Ovary (tissue), 7 donors: ENCODE measurements at regions not wholly inside any gene's neighbourhood (a gene's known extent, or its start where the extent isn't known, plus 50 kb on each side); places are given as distances from the start of the nearest gene placed in this dataset.
"Not testable (repeated sequence)": the region's sequence is repeated elsewhere in the genome, so short reads cannot be mapped to it uniquely, and the experiment has no call there.

Experiments
- DNase-seq, 5 donors: peaks; one replicate each; pipeline ENCODE4 v3.0.0-alpha.2; 2019 to 2020
- H3K27ac ChIP-seq, 2 donors: fragments of 200-600 bp; one replicate each; pipeline versions ENCODE4 v1.5.1 to v1.8.0; 2019 to 2022
- H3K27me3 ChIP-seq: fragments of 200-600 bp; one replicate; pipeline ENCODE4 v1.8.0; 2022
- H3K36me3 ChIP-seq: fragments of 200-600 bp; sonication (generic); one replicate; pipeline ENCODE4 v1.5.1; 2019
- H3K4me1 ChIP-seq: one replicate; pipeline ENCODE4 v1.8.1; 2013; ENCODE audit warnings: mild to moderate bottlenecking, moderate library complexity; ENCODE audit not compliant: insufficient read depth
- H3K4me3 ChIP-seq: fragments of 200-600 bp; sonication (generic); one replicate; pipeline ENCODE4 v1.5.1; 2017
- H3K9me3 ChIP-seq, 2 donors: fragments of 200-600 bp in 1 of 2; sonication (generic) in 1 of 2; one replicate each; pipeline versions ENCODE4 v1.5.1 to v1.8.1; 2013 to 2019; ENCODE audit warnings: mild to moderate bottlenecking in 1 of 2, moderate library complexity in 1 of 2
- CTCF ChIP-seq, 3 donors: fragments of 450-650 bp in 2 of 3; fragments of 200-600 bp in 1 of 3; IDR thresholded peaks; one replicate each; pipeline versions ENCODE4 v1.5.1 to v1.8.0; 2016 to 2022; ENCODE audit warnings: antibody characterized with exemption in 3 of 3, mild to moderate bottlenecking in 1 of 3
- EP300 ChIP-seq: sonication (generic); formaldehyde crosslinking; IDR thresholded peaks from one replicate; pipeline ENCODE4 v1.6.1; 2017; ENCODE audit warnings: antibody characterized with exemption
- POLR2A ChIP-seq: fragments of 450-650 bp; IDR thresholded peaks from one replicate; pipeline ENCODE4 v1.6.1; 2017; ENCODE audit warnings: antibody characterized with exemption, mild to moderate bottlenecking, moderate library complexity
- WGBS, 3 donors: extraction: QIAGEN DNeasy Blood & Tissue Kit in 1 of 3; methylation state at CpG; one replicate each; pipeline versions ENCODE4 v1.1.5 to v1.1.7; 2013 to 2017; 5-methylcytosine and 5-hydroxymethylcytosine counted together
- intact Hi-C, 4 donors: fragments of 100-400 bp; cut with DNase I; formaldehyde crosslinking; loops; one replicate each; pipeline versions ENCODE4 v1.11.0 to v1.15.1; 2022 to 2023
- donor health status: DM: no; HTN: no; CAD: no; lungs with moderate emphysema.
- donor health status: DM: no; HTN: no; CAD: no.
- donor health status: Bipolar disorder and iron deficiency.
- donor health status: DM: no; HTN: no; CAD: no.
- donor health status: DM: yes; HTN: yes; CAD: no.

GRCh38 chr7:86991093-86991769 is 68.2 kb downstream of the ELAPOR2 start:
- no peak for TF ChIP-seq CTCF (IDR thresholded peaks at IDR 0.05)
- no peak for TF ChIP-seq POLR2A
- TF ChIP-seq EP300: no peak
- DNase-seq: no peak
- intact Hi-C loops: no loop called here
- Histone ChIP-seq H3K9me3 (no peaks in the 10 kb centered on the region), H3K4me3 (no peak overlapping the region), H3K4me1 (no peaks in the 10 kb centered on the region), H3K27ac (no peak overlapping the region), H3K36me3 (no peaks in the 10 kb centered on the region), H3K27me3 (no peaks in the 10 kb centered on the region)

- Histone ChIP-seq H3K4me1 (no peaks in the 10 kb centered on the region), H3K27ac (no peak overlapping the region), H3K4me3 (no peak overlapping the region), H3K9me3 (no peaks in the 10 kb centered on the region), H3K36me3 (no peaks in the 10 kb centered on the region), H3K27me3 (no peaks in the 10 kb centered on the region)
- intact Hi-C loops: no loop called here
- no peak for TF ChIP-seq POLR2A
- no peak for DNase-seq
- 85 to 91% (median 86%) methylated on average over 8 of the region's 8 CpGs for WGBS, 3 donors
Observed at GRCh38 chr7:86989407-86989806, 70.0 kb downstream of the ELAPOR2 start.

GRCh38 chr7:86987834-86988233 is 71.6 kb downstream of the ELAPOR2 start:
- DNase-seq, H3K27ac ChIP-seq, H3K27me3 ChIP-seq, H3K4me3 ChIP-seq, H3K4me1 ChIP-seq, intact Hi-C loops, H3K9me3 ChIP-seq, H3K36me3 ChIP-seq: not testable (repeated sequence)
- 86 to 96% (median 94%) methylated on average over 4 of the region's 4 CpGs for WGBS, 3 donors

GRCh38 chr7:86987358-86987757 is 72.1 kb downstream of the ELAPOR2 start:
- H3K4me1 ChIP-seq, DNase-seq, intact Hi-C loops, H3K27me3 ChIP-seq, H3K36me3 ChIP-seq, H3K9me3 ChIP-seq, H3K4me3 ChIP-seq, H3K27ac ChIP-seq: not testable (repeated sequence)
- WGBS, 3 donors: 70 to 94% (median 76%) methylated on average over 3 of the region's 3 CpGs

GRCh38 chr7:86985342-86985741 is 74.1 kb downstream of the ELAPOR2 start:
- H3K36me3 ChIP-seq, H3K9me3 ChIP-seq, DNase-seq, H3K27me3 ChIP-seq, intact Hi-C loops, H3K4me1 ChIP-seq, H3K4me3 ChIP-seq, H3K27ac ChIP-seq: not testable (repeated sequence)
- 82 to 87% (median 84%) methylated on average over 3 of the region's 3 CpGs for WGBS, 3 donors

- DNase-seq, H3K4me3 ChIP-seq, H3K9me3 ChIP-seq, H3K36me3 ChIP-seq, intact Hi-C loops, H3K27ac ChIP-seq, H3K4me1 ChIP-seq, H3K27me3 ChIP-seq: not testable (repeated sequence)
- 56 to 87% (median 86%) methylated on average over 1 of the region's 1 CpG for WGBS, 3 donors
Observed at GRCh38 chr7:86983654-86984053, 75.8 kb downstream of the ELAPOR2 start.

GRCh38 chr7:86981937-86982336 is 77.5 kb downstream of the ELAPOR2 start:
- H3K4me3 ChIP-seq, DNase-seq, H3K9me3 ChIP-seq, H3K4me1 ChIP-seq, intact Hi-C loops, H3K27me3 ChIP-seq, H3K27ac ChIP-seq, H3K36me3 ChIP-seq: not testable (repeated sequence)
- WGBS, 3 donors: 79 to 94% (median 84%) methylated on average over 9 of the region's 9 CpGs

GRCh38 chr7:86981127-86981526 is 78.3 kb downstream of the ELAPOR2 start:
- Histone ChIP-seq H3K4me1 (no peaks in the 10 kb centered on the region), H3K4me3 (no peak overlapping the region), H3K36me3 (no peaks in the 10 kb centered on the region), H3K9me3 (no peaks in the 10 kb centered on the region), H3K27me3 (no peaks in the 10 kb centered on the region), H3K27ac (no peak overlapping the region)
- 63 to 86% (median 65%) methylated on average over 2 of the region's 2 CpGs for WGBS, 3 donors
- no peak for TF ChIP-seq EP300
- TF ChIP-seq POLR2A: no peak
- no peak for TF ChIP-seq CTCF (IDR thresholded peaks at IDR 0.05)
- no peak for DNase-seq
- intact Hi-C loops: no loop called here
